ENCODE measurements at regions not wholly inside any gene's neighbourhood (a gene's known extent, or its start where the extent isn't known, plus 50 kb on each side); places are given as distances from the start of the nearest gene placed in this dataset.

DNA sequence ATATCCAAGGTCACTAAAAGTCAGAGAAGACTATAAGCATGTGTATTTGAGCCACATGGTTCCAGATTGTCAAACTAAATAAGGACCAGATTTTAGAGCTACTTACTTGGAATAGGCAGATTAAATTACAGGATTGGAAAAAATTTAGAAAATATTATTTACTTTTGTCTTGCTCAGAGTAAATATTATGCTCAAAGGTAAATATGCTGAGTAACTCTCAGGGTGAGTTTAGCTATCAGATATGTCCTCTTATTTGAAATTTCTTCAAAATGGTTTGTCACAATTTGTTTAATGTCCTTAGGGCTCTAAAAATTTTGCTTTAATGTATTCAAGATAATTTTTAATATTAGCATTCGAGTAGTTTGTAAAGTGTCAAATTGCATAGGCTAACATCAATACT is 2455.2 kb downstream of the PCDH9 start:
- Histone ChIP-seq H3K36me3 (ENCODE audit: control insufficient read depth in 1 of 2, insufficient read depth in 2 of 2, low read length in 2 of 2) (no peaks in the 10 kb centered on the region), H3K4me3 (replicated peaks in 1 of 2; ENCODE audit: low read depth in 1 of 2, low read length in 2 of 2) (no peak overlapping the region), H3K9me2 (ENCODE audit: insufficient read depth) (no peaks in the 10 kb centered on the region), H3K27ac (ENCODE audit: low read depth, low read length) (no peak overlapping the region), H2AFZ (ENCODE audit: low read depth, low read length, poor library complexity, severe bottlenecking) (no peak overlapping the region), H3K4me1 (ENCODE audit: control insufficient read depth in 1 of 2, insufficient read depth in 2 of 2, low read length in 2 of 2) (no peaks in the 10 kb centered on the region), H3K4me2 (ENCODE audit: low read length) (no peak overlapping the region), H4K20me1 (ENCODE audit: insufficient read depth) (no peaks in the 10 kb centered on the region), H3K9me3 (ENCODE audit: control insufficient read depth in 1 of 2, insufficient read depth in 1 of 2, low read depth in 1 of 2, low read length in 2 of 2) (no peaks in the 10 kb centered on the region), H3K79me2 (ENCODE audit: insufficient read depth, low read length) (no peaks in the 10 kb centered on the region), H3K9ac (ENCODE audit: low read length) (no peak overlapping the region), H3K27me3 (ENCODE audit: insufficient read depth, low read length) (no peaks in the 10 kb centered on the region)
- TF ChIP-seq TCF7L2 (IDR thresholded peaks at IDR 0.05; ENCODE audit: borderline replicate concordance, extremely low read depth, insufficient read depth, insufficient read length) (no peak), SIN3A (IDR thresholded peaks at IDR 0.05; ENCODE audit: low read depth) (no peak), ELF1 (IDR thresholded peaks at IDR 0.05; ENCODE audit: borderline replicate concordance, low read depth) (no peak), CEBPB (IDR thresholded peaks at IDR 0.05; ENCODE audit: low read depth) (no peak), EGR1 (IDR thresholded peaks at IDR 0.05; ENCODE audit: low read depth) (no peak), CBX3 (IDR thresholded peaks at IDR 0.05; ENCODE audit: low read depth) (no peak), POLR2A (IDR thresholded peaks at IDR 0.05; ENCODE audit: borderline replicate concordance, extremely low read depth, insufficient read depth, insufficient read length) (no peak), YY1 (IDR thresholded peaks at IDR 0.05; ENCODE audit: extremely low read depth, insufficient replicate concordance, low read depth, low read length) (no peak), ZFX (IDR thresholded peaks at IDR 0.05) (no peak), SP1 (IDR thresholded peaks at IDR 0.05; ENCODE audit: low read depth) (no peak), EZH2 (IDR thresholded peaks at IDR 0.05) (no peak)
- TF ChIP-seq, protein P1, sequence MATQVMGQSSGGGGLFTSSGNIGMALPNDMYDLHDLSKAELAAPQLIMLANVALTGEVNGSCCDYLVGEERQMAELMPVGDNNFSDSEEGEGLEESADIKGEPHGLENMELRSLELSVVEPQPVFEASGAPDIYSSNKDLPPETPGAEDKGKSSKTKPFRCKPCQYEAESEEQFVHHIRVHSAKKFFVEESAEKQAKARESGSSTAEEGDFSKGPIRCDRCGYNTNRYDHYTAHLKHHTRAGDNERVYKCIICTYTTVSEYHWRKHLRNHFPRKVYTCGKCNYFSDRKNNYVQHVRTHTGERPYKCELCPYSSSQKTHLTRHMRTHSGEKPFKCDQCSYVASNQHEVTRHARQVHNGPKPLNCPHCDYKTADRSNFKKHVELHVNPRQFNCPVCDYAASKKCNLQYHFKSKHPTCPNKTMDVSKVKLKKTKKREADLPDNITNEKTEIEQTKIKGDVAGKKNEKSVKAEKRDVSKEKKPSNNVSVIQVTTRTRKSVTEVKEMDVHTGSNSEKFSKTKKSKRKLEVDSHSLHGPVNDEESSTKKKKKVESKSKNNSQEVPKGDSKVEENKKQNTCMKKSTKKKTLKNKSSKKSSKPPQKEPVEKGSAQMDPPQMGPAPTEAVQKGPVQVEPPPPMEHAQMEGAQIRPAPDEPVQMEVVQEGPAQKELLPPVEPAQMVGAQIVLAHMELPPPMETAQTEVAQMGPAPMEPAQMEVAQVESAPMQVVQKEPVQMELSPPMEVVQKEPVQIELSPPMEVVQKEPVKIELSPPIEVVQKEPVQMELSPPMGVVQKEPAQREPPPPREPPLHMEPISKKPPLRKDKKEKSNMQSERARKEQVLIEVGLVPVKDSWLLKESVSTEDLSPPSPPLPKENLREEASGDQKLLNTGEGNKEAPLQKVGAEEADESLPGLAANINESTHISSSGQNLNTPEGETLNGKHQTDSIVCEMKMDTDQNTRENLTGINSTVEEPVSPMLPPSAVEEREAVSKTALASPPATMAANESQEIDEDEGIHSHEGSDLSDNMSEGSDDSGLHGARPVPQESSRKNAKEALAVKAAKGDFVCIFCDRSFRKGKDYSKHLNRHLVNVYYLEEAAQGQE (IDR thresholded peaks at IDR 0.05; ENCODE audit: low read depth) = no peak
- TF ChIP-seq, protein P2, sequence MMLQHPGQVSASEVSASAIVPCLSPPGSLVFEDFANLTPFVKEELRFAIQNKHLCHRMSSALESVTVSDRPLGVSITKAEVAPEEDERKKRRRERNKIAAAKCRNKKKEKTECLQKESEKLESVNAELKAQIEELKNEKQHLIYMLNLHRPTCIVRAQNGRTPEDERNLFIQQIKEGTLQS (IDR thresholded peaks at IDR 0.05) = no peak
- TF ChIP-seq, protein P3, sequence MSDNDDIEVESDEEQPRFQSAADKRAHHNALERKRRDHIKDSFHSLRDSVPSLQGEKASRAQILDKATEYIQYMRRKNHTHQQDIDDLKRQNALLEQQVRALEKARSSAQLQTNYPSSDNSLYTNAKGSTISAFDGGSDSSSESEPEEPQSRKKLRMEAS (IDR thresholded peaks at IDR 0.05) = no peak
- intact Hi-C loops (cut with micrococcal nuclease) = no loop called here
- no TSS peak for BruUV-seq (replicated peaks)
- ChIA-PET POLR2A (no interaction called here), CTCF (no interaction called here), RAD21 (ENCODE audit: low non-redundant PET in 1 of 2, low total read pairs in 2 of 2, uncharacterized antibody in 2 of 2, unreplicated experiment in 2 of 2) (no interaction called here)
- DNase-seq (ENCODE audit: low read depth, low spot score) (no peak), ATAC-seq (no peak)

Measured in HCT116 (cell line).